ENCODE measurements at regions not wholly inside any gene's neighbourhood (a gene's known extent, or its start where the extent isn't known, plus 50 kb on each side); places are given as distances from the start of the nearest gene placed in this dataset.

- no peak for TF ChIP-seq CTCF (IDR thresholded peaks at IDR 0.05)
- TF ChIP-seq POLR2A (IDR thresholded peaks at IDR 0.05) = no peak
Measured at GRCh38 chr3:11739706-11740105, 96.0 kb upstream of the VGLL4 start.
